ENCODE measurements at regions not wholly inside any gene's neighbourhood (a gene's known extent, or its start where the extent isn't known, plus 50 kb on each side); places are given as distances from the start of the nearest gene placed in this dataset.

DNA sequence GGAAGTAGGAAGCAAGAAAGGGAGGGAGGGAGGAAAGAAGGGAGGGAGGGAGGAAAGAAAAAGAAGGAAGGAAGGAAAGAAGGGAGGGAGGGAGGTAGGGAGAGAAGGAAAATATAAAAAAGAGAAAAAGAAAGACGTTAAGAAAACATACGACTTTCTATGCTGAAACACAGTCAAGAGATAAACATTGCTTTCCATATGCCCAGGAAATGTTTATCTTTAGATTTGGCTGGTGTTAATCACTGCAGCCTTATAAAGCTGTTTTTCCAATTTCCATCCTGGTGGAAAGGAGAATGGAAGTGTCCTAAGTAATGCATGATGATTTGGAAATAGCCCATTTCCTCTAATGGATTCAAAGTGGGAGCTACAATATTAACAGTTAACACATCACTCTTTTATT, 524.3 kb downstream of the MTRR start:
- Histone ChIP-seq H3K4me2 (ENCODE audit: low read length) (no peak overlapping the region), H3K9me3 (ENCODE audit: control insufficient read depth in 1 of 2, insufficient read depth in 1 of 2, low read depth in 1 of 2, low read length in 2 of 2) (peaks cover 11 to 22% of the 10 kb centered on the region in 2 experiments; a peak in 2 of 4 replicates), H3K9me2 (ENCODE audit: insufficient read depth) (no peaks in the 10 kb centered on the region), H3K36me3 (ENCODE audit: control insufficient read depth in 1 of 2, insufficient read depth in 2 of 2, low read length in 2 of 2) (no peaks in the 10 kb centered on the region), H3K9ac (ENCODE audit: low read length) (no peak overlapping the region), H3K27ac (ENCODE audit: low read depth, low read length) (no peak overlapping the region), H3K79me2 (ENCODE audit: insufficient read depth, low read length) (no peaks in the 10 kb centered on the region), H3K27me3 (ENCODE audit: insufficient read depth, low read length) (no peaks in the 10 kb centered on the region), H3K4me1 (ENCODE audit: control insufficient read depth in 1 of 2, insufficient read depth in 2 of 2, low read length in 2 of 2) (no peaks in the 10 kb centered on the region), H3K4me3 (replicated peaks in 1 of 2; ENCODE audit: low read depth in 1 of 2, low read length in 2 of 2) (no peak overlapping the region), H2AFZ (ENCODE audit: low read depth, low read length, poor library complexity, severe bottlenecking) (no peak overlapping the region), H4K20me1 (ENCODE audit: insufficient read depth) (no peaks in the 10 kb centered on the region)
- no peak for DNase-seq (ENCODE audit: low read depth, low spot score)
- ChIA-PET POLR2A (no interaction called here), RAD21 (ENCODE audit: low non-redundant PET in 1 of 2, low total read pairs in 2 of 2, uncharacterized antibody in 2 of 2, unreplicated experiment in 2 of 2) (no interaction called here), CTCF (no interaction called here)
- intact Hi-C loops (cut with micrococcal nuclease) = no loop called here
- no peak for ATAC-seq
- TF ChIP-seq EGR1 (IDR thresholded peaks at IDR 0.05; ENCODE audit: low read depth) (no peak), TCF7L2 (IDR thresholded peaks at IDR 0.05; ENCODE audit: borderline replicate concordance, extremely low read depth, insufficient read depth, insufficient read length) (no peak), EZH2 (IDR thresholded peaks at IDR 0.05) (no peak), SIN3A (IDR thresholded peaks at IDR 0.05; ENCODE audit: low read depth) (no peak), SRF (IDR thresholded peaks at IDR 0.05; ENCODE audit: low read depth) (no peak), FOSL1 (IDR thresholded peaks at IDR 0.05; ENCODE audit: low read depth) (no peak), SP1 (IDR thresholded peaks at IDR 0.05; ENCODE audit: low read depth) (no peak), ELF1 (IDR thresholded peaks at IDR 0.05; ENCODE audit: borderline replicate concordance, low read depth) (no peak), YY1 (IDR thresholded peaks at IDR 0.05; ENCODE audit: extremely low read depth, insufficient replicate concordance, low read depth, low read length) (no peak), RAD21 (IDR thresholded peaks at IDR 0.05; ENCODE audit: low read depth) (no peak), EZH2phosphoT487 (IDR thresholded peaks at IDR 0.05; ENCODE audit: borderline replicate concordance) (no peak), POLR2AphosphoS5 (IDR thresholded peaks at IDR 0.05; ENCODE audit: low read depth, low read length) (no peak)
- TF ChIP-seq, protein P1, sequence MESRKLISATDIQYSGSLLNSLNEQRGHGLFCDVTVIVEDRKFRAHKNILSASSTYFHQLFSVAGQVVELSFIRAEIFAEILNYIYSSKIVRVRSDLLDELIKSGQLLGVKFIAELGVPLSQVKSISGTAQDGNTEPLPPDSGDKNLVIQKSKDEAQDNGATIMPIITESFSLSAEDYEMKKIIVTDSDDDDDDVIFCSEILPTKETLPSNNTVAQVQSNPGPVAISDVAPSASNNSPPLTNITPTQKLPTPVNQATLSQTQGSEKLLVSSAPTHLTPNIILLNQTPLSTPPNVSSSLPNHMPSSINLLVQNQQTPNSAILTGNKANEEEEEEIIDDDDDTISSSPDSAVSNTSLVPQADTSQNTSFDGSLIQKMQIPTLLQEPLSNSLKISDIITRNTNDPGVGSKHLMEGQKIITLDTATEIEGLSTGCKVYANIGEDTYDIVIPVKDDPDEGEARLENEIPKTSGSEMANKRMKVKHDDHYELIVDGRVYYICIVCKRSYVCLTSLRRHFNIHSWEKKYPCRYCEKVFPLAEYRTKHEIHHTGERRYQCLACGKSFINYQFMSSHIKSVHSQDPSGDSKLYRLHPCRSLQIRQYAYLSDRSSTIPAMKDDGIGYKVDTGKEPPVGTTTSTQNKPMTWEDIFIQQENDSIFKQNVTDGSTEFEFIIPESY (IDR thresholded peaks at IDR 0.05; ENCODE audit: extremely low read depth, insufficient replicate concordance, low read length) = no peak
- TF ChIP-seq, protein P2, sequence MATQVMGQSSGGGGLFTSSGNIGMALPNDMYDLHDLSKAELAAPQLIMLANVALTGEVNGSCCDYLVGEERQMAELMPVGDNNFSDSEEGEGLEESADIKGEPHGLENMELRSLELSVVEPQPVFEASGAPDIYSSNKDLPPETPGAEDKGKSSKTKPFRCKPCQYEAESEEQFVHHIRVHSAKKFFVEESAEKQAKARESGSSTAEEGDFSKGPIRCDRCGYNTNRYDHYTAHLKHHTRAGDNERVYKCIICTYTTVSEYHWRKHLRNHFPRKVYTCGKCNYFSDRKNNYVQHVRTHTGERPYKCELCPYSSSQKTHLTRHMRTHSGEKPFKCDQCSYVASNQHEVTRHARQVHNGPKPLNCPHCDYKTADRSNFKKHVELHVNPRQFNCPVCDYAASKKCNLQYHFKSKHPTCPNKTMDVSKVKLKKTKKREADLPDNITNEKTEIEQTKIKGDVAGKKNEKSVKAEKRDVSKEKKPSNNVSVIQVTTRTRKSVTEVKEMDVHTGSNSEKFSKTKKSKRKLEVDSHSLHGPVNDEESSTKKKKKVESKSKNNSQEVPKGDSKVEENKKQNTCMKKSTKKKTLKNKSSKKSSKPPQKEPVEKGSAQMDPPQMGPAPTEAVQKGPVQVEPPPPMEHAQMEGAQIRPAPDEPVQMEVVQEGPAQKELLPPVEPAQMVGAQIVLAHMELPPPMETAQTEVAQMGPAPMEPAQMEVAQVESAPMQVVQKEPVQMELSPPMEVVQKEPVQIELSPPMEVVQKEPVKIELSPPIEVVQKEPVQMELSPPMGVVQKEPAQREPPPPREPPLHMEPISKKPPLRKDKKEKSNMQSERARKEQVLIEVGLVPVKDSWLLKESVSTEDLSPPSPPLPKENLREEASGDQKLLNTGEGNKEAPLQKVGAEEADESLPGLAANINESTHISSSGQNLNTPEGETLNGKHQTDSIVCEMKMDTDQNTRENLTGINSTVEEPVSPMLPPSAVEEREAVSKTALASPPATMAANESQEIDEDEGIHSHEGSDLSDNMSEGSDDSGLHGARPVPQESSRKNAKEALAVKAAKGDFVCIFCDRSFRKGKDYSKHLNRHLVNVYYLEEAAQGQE (IDR thresholded peaks at IDR 0.05; ENCODE audit: low read depth) = no peak
- TF ChIP-seq, protein P3, sequence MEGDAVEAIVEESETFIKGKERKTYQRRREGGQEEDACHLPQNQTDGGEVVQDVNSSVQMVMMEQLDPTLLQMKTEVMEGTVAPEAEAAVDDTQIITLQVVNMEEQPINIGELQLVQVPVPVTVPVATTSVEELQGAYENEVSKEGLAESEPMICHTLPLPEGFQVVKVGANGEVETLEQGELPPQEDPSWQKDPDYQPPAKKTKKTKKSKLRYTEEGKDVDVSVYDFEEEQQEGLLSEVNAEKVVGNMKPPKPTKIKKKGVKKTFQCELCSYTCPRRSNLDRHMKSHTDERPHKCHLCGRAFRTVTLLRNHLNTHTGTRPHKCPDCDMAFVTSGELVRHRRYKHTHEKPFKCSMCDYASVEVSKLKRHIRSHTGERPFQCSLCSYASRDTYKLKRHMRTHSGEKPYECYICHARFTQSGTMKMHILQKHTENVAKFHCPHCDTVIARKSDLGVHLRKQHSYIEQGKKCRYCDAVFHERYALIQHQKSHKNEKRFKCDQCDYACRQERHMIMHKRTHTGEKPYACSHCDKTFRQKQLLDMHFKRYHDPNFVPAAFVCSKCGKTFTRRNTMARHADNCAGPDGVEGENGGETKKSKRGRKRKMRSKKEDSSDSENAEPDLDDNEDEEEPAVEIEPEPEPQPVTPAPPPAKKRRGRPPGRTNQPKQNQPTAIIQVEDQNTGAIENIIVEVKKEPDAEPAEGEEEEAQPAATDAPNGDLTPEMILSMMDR (IDR thresholded peaks at IDR 0.05 in 2 of 3, conservative IDR thresholded peaks at IDR 0.05 in 1 of 3; ENCODE audit: borderline replicate concordance in 1 of 3, insufficient read depth in 1 of 3, low read depth in 2 of 3, low read length in 2 of 3) = no peak
- TF ChIP-seq, protein P4, sequence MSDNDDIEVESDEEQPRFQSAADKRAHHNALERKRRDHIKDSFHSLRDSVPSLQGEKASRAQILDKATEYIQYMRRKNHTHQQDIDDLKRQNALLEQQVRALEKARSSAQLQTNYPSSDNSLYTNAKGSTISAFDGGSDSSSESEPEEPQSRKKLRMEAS (IDR thresholded peaks at IDR 0.05) = no peak
- BruUV-seq (replicated peaks) = no TSS peak
